H1 (cell line): ENCODE measurements at regions not wholly inside any gene's neighbourhood (a gene's known extent, or its start where the extent isn't known, plus 50 kb on each side); places are given as distances from the start of the nearest gene placed in this dataset.

Source experiments
- CTCF ChIA-PET: fragments of 300-600 bp; sonication (Branson Sonifier 250); formaldehyde crosslinking; loops from one replicate; lab custom pipeline; 2021; ENCODE audit not compliant: partially characterized antibody; lab: Charles Lee
- POLR2A ChIA-PET: fragments of 300-600 bp; sonication (Branson Sonifier 250); formaldehyde crosslinking; loops from one replicate; lab custom pipeline; 2021; ENCODE audit warnings: inconsistent platforms; ENCODE audit not compliant: partially characterized antibody; lab: Charles Lee
- DNase-seq, 2 experiments: peaks; one replicate each; pipeline versions ENCODE4 v3.0.0 to v3.0.0-alpha.2; 2010 to 2022; ENCODE audit warnings: low spot score in 2 of 2, low read depth in 1 of 2, mixed read lengths in 1 of 2
- FAIRE-seq: peaks from 2 replicates; lab custom pipeline; 2011; peaks lifted over from hg19 to GRCh38; lab: Jason Lieb, UNC
- H2AFZ ChIP-seq: 2 replicates; pipeline ENCODE4 v1.8.1; 2012; ENCODE audit warnings: low read length, inconsistent platforms
- H2AK5ac ChIP-seq: 2 replicates; pipeline ENCODE4 v1.6.1; 2013; ENCODE audit warnings: low read depth, low read length
- H2BK120ac ChIP-seq: replicated peaks from 2 replicates; pipeline ENCODE3; 2013; ENCODE audit warnings: low read depth, low read length, inconsistent platforms
- H2BK12ac ChIP-seq: 2 replicates; pipeline ENCODE4 v1.6.1; 2013; ENCODE audit warnings: low read depth, low read length
- H2BK15ac ChIP-seq: 2 replicates; pipeline ENCODE4 v1.6.1; 2013; ENCODE audit warnings: low read length
- H2BK20ac ChIP-seq: 2 replicates; pipeline ENCODE4 v1.6.1; 2013; ENCODE audit warnings: low read length
- H2BK5ac ChIP-seq: 2 replicates; pipeline ENCODE4 v1.6.1; 2013; ENCODE audit warnings: low read depth, low read length
- H3K14ac ChIP-seq: 2 replicates; pipeline ENCODE4 v1.6.1; 2013; ENCODE audit warnings: inconsistent platforms; ENCODE audit not compliant: insufficient read length
- H3K18ac ChIP-seq: 2 replicates; pipeline ENCODE4 v1.6.1; 2013; ENCODE audit warnings: low read length; ENCODE audit errors: extremely low read depth
- H3K23ac ChIP-seq: 2 replicates; pipeline ENCODE4 v1.6.1; 2013; ENCODE audit warnings: inconsistent platforms; ENCODE audit not compliant: insufficient read length
- H3K23me2 ChIP-seq: 2 replicates; pipeline ENCODE4 v1.6.1; 2013; ENCODE audit warnings: low read depth, low read length
- H3K27ac ChIP-seq: 2 replicates; pipeline ENCODE4 v1.6.1; 2011; ENCODE audit warnings: low read depth, low read length, inconsistent platforms
- H3K27me3 ChIP-seq, 4 experiments: replicated peaks in 1 of 4; 1 replicate in 1 of 4; 2 replicates in 3 of 4; pipeline versions ENCODE4 v1.6.1 to v1.8.1; 2011 to 2013; ENCODE audit warnings: low read length in 3 of 4, mild to moderate bottlenecking in 3 of 4, inconsistent platforms in 2 of 4, mixed read lengths in 2 of 4, moderate library complexity in 1 of 4; ENCODE audit not compliant: control insufficient read depth in 3 of 4, insufficient read depth in 3 of 4; ENCODE audit errors: extremely low read depth in 1 of 4
- H3K36me3 ChIP-seq, 4 experiments: 2 replicates each; pipeline versions ENCODE4 v1.6.1 to v1.8.1; 2011 to 2013; ENCODE audit warnings: mild to moderate bottlenecking in 4 of 4, low read length in 3 of 4, moderate library complexity in 2 of 4, control low read depth in 1 of 4, inconsistent platforms in 1 of 4; ENCODE audit not compliant: insufficient read depth in 4 of 4, control insufficient read depth in 2 of 4
- H3K4ac ChIP-seq: replicated peaks from 2 replicates; pipeline ENCODE3; 2013; ENCODE audit warnings: low read length, low read depth, mixed read lengths, inconsistent platforms; ENCODE audit not compliant: insufficient read length
- H3K4me1 ChIP-seq, 4 experiments: replicated peaks in 1 of 4; 1 replicate in 1 of 4; 2 replicates in 3 of 4; pipeline versions ENCODE4 v1.6.1 to v1.8.1; 2011 to 2013; ENCODE audit warnings: low read length in 3 of 4, inconsistent platforms in 2 of 4, mixed read lengths in 1 of 4; ENCODE audit not compliant: insufficient read depth in 4 of 4, control insufficient read depth in 3 of 4
- H3K4me2 ChIP-seq, 2 experiments: 2 replicates each; pipeline versions ENCODE4 v1.6.1 to v1.8.1; 2011 to 2013; ENCODE audit warnings: low read depth in 2 of 2, low read length in 2 of 2, control low read depth in 1 of 2, inconsistent platforms in 1 of 2, mild to moderate bottlenecking in 1 of 2; ENCODE audit not compliant: insufficient read depth in 1 of 2
- H3K4me3 ChIP-seq, 4 experiments: fragments of 200-600, 300-600 bp in 1 of 4; sonication (generic), shearing (Covaris generic), sonication (Bioruptor Twin) in 1 of 4; 2 replicates each; pipeline versions ENCODE4 v1.5.1 to v1.8.1; 2011 to 2016; ENCODE audit warnings: low read length in 4 of 4, low read depth in 3 of 4, control low read depth in 2 of 4, inconsistent platforms in 2 of 4, mild to moderate bottlenecking in 2 of 4, mixed read lengths in 1 of 4, moderate library complexity in 1 of 4; ENCODE audit not compliant: insufficient read depth in 2 of 4; ENCODE audit errors: extremely low read depth in 1 of 4
- H3K56ac ChIP-seq: replicated peaks from 2 replicates; pipeline ENCODE3; 2013; ENCODE audit warnings: low read depth, mild to moderate bottlenecking, mixed read lengths, low read length, inconsistent platforms; ENCODE audit not compliant: insufficient read length
- H3K79me1 ChIP-seq: 2 replicates; pipeline ENCODE4 v1.6.1; 2013; ENCODE audit warnings: low read depth, low read length, control low read depth
- H3K79me2 ChIP-seq, 2 experiments: 2 replicates each; pipeline versions ENCODE4 v1.6.1 to v1.8.1; 2012 to 2013; ENCODE audit warnings: low read length in 2 of 2, mild to moderate bottlenecking in 2 of 2, inconsistent platforms in 1 of 2; ENCODE audit not compliant: insufficient read depth in 2 of 2, control insufficient read depth in 1 of 2
- H3K9ac ChIP-seq, 4 experiments: replicated peaks in 1 of 4; 1 replicate in 1 of 4; 2 replicates in 3 of 4; pipeline versions ENCODE4 v1.6.1 to v1.8.1; 2011 to 2013; ENCODE audit warnings: low read depth in 3 of 4, low read length in 3 of 4, control low read depth in 2 of 4, mild to moderate bottlenecking in 2 of 4, moderate library complexity in 2 of 4, inconsistent platforms in 1 of 4; ENCODE audit errors: extremely low read depth in 1 of 4
- H3K9me3 ChIP-seq, 2 experiments: 2 replicates each; pipeline versions ENCODE4 v1.6.1 to v1.8.1; 2012 to 2013; ENCODE audit warnings: mild to moderate bottlenecking in 2 of 2, moderate library complexity in 2 of 2, control low read depth in 1 of 2, inconsistent platforms in 1 of 2, low read depth in 1 of 2, low read length in 1 of 2, mixed read lengths in 1 of 2; ENCODE audit not compliant: insufficient read depth in 2 of 2
- H4K20me1 ChIP-seq, 2 experiments: replicated peaks in 1 of 2; 2 replicates each; pipeline versions ENCODE3 to v1.8.1; 2011 to 2013; ENCODE audit warnings: inconsistent platforms in 2 of 2, low read length in 2 of 2, mild to moderate bottlenecking in 1 of 2; ENCODE audit not compliant: insufficient read depth in 2 of 2, control insufficient read depth in 1 of 2
- H4K5ac ChIP-seq: 2 replicates; pipeline ENCODE4 v1.6.1; 2013; ENCODE audit warnings: low read length, low read depth, mixed read lengths, inconsistent platforms; ENCODE audit not compliant: insufficient read length
- H4K8ac ChIP-seq: 2 replicates; pipeline ENCODE4 v1.8.0; 2013; ENCODE audit warnings: mild to moderate bottlenecking, moderate library complexity, low read length, inconsistent platforms; ENCODE audit not compliant: insufficient read depth; ENCODE audit errors: extremely low read depth
- H4K91ac ChIP-seq: replicated peaks from 2 replicates; pipeline ENCODE3; 2013; ENCODE audit warnings: low read length, mixed read lengths, inconsistent platforms; ENCODE audit not compliant: insufficient read length
- BCL11A ChIP-seq, 2 experiments: IDR thresholded peaks; one replicate each; pipeline ENCODE4 v1.6.1; 2011; ENCODE audit warnings: low read depth in 2 of 2, low read length in 2 of 2, mild to moderate bottlenecking in 2 of 2
- GTF2F1 ChIP-seq: IDR thresholded peaks from 2 replicates; pipeline ENCODE4 v1.6.1; 2012; ENCODE audit warnings: low read depth, low read length, improper control_type of control experiment, borderline replicate concordance
- KDM5A ChIP-seq: fragments of 200-600 bp; IDR thresholded peaks from 2 replicates; pipeline ENCODE4 v1.7.1; 2012; ENCODE audit warnings: mild to moderate bottlenecking, low read length, inconsistent platforms, mixed read lengths
- POLR2A ChIP-seq, 2 experiments: IDR thresholded peaks; 1 replicate in 1 of 2; 2 replicates in 1 of 2; pipeline ENCODE4 v1.6.1; 2011; ENCODE audit warnings: low read depth in 2 of 2, low read length in 2 of 2, mild to moderate bottlenecking in 2 of 2; ENCODE audit errors: control extremely low read depth in 1 of 2
- SP4 ChIP-seq: IDR thresholded peaks from 2 replicates; pipeline ENCODE4 v1.6.1; 2012; ENCODE audit warnings: low read length, inconsistent platforms
- SUZ12 ChIP-seq: fragments of 200-600 bp; sonication (generic); IDR thresholded peaks from 2 replicates; pipeline ENCODE4 v1.6.1; 2012; ENCODE audit warnings: mild to moderate bottlenecking, inconsistent platforms, low read length, moderate library complexity, mixed read lengths
- WGBS, 2 experiments: shearing (Covaris generic) in 1 of 2; methylation state at CpG; one replicate each; pipeline versions ENCODE4 v1.1.6 to v1.1.7; 2013 to 2015; ENCODE audit warnings: low lambda C conversion rate in 2 of 2, mixed read lengths in 2 of 2, inconsistent platforms in 1 of 2, low coverage in 1 of 2, missing lambda C conversion rate in 1 of 2; ENCODE audit not compliant: insufficient replicate concordance in 2 of 2, insufficient coverage in 1 of 2, insufficient read length in 1 of 2; ENCODE audit errors: extremely low coverage in 1 of 2, missing lambda C conversion rate in 1 of 2; 5-methylcytosine and 5-hydroxymethylcytosine counted together

DNA sequence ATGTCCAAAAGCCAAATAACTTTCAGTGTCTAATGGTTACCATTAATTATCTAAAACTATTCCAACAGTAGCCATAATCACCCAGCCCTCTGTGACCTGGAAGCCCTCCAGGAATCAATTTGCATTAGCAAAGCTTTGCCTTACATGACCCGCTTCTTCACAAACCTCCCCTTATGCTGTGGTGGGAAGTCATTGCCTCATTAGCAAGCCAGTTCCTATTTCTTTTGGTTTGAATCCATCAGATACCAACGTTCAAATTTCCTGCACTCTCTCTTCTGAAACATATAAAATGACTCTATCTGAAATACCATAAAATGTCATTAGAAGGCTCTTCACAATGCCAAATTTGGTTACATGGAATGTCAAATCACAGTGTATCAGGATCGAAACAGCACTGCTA is 268.3 kb upstream of the PRKD1 start:
- Histone ChIP-seq H2AFZ (no peak overlapping the region), H3K4me3 (no peak overlapping the region), H2BK120ac (no peak overlapping the region), H3K36me3 (no peaks in the 10 kb centered on the region), H2AK5ac (no peak overlapping the region), H4K5ac (no peak overlapping the region), H3K9me3 (no peaks in the 10 kb centered on the region), H3K23me2 (no peaks in the 10 kb centered on the region), H4K8ac (no peak overlapping the region), H3K79me1 (no peaks in the 10 kb centered on the region), H3K27ac (no peak overlapping the region), H4K20me1 (no peaks in the 10 kb centered on the region), H3K79me2 (no peaks in the 10 kb centered on the region), H3K9ac (no peak overlapping the region), H2BK5ac (no peak overlapping the region), H3K27me3 (no peaks in the 10 kb centered on the region), H2BK12ac (no peak overlapping the region), H3K4me1 (no peaks in the 10 kb centered on the region; a peak in 1 of 7 replicates), H3K56ac (no peak overlapping the region), H3K18ac (no peak overlapping the region), H3K14ac (no peak overlapping the region), H3K4ac (no peak overlapping the region), H2BK15ac (no peak overlapping the region), H2BK20ac (no peak overlapping the region), H4K91ac (no peak overlapping the region), H3K4me2 (no peak overlapping the region), H3K23ac (no peak overlapping the region)
- 61% methylated on average over 3 of the region's 3 CpGs; no CpG with 5 or more reads in 1 of the 2 experiments for WGBS, 2 experiments
- TF ChIP-seq SUZ12 (no peak), BCL11A (IDR thresholded peaks at IDR 0.05; ENCODE audit: low read depth in 2 of 2, low read length in 2 of 2) (no peak), POLR2A (IDR thresholded peaks at IDR 0.05; ENCODE audit: control extremely low read depth in 1 of 2, low read depth in 2 of 2, low read length in 2 of 2) (no peak), KDM5A (no peak), GTF2F1 (no peak), SP4 (no peak)
- FAIRE-seq (no peak), DNase-seq (no peak)
- CTCF ChIA-PET: no interaction called here
- POLR2A ChIA-PET: no interaction called here
